ENCODE measurements at regions not wholly inside any gene's neighbourhood (a gene's known extent, or its start where the extent isn't known, plus 50 kb on each side); places are given as distances from the start of the nearest gene placed in this dataset.
A peak's percentile ranks its signal among the peaks of the same experiment; 100 is the strongest.

- DNase-seq, result no peak
Observed at GRCh38 chr2:180115675-180116074, 108.6 kb upstream of the CWC22 start.

- DNase-seq, result no peak
Observed at GRCh38 chr2:180115269-180115668, 108.2 kb upstream of the CWC22 start.

- no peak for DNase-seq
Observed at GRCh38 chr2:180111901-180112300, 104.8 kb upstream of the CWC22 start.

- no peak for DNase-seq
Observed at GRCh38 chr2:180110469-180110868, 103.4 kb upstream of the CWC22 start.

GRCh38 chr2:180101846-180102245 is 94.7 kb upstream of the CWC22 start:
- no peak for DNase-seq

GRCh38 chr2:180099308-180099707 is 92.2 kb upstream of the CWC22 start:
- no peak for DNase-seq

- no peak for DNase-seq
Observed at GRCh38 chr2:180085144-180085543, 78.0 kb upstream of the CWC22 start.

- DNase-seq, result peak; percentile 49
Observed at GRCh38 chr2:180077295-180077906, 70.3 kb upstream of the CWC22 start.

GRCh38 chr2:180075870-180076269 is 68.8 kb upstream of the CWC22 start:
- no peak for DNase-seq

GRCh38 chr2:180071797-180072196 is 64.7 kb upstream of the CWC22 start:
- no peak for DNase-seq

- DNase-seq, result no peak
Observed at GRCh38 chr2:180063494-180064092, 56.5 kb upstream of the CWC22 start.

- DNase-seq, result no peak
Observed at GRCh38 chr2:180062178-180062577, 55.1 kb upstream of the CWC22 start.

GRCh38 chr2:180061546-180061945 is 54.4 kb upstream of the CWC22 start:
- no peak for DNase-seq

GRCh38 chr2:180061085-180061484 is 54.0 kb upstream of the CWC22 start:
- DNase-seq, result no peak

- DNase-seq, result no peak
Observed at GRCh38 chr2:180058993-180059392, 51.9 kb upstream of the CWC22 start.

- DNase-seq, result no peak
Observed at GRCh38 chr2:180057706-180058412, 50.8 kb upstream of the CWC22 start.
